ENCODE measurements at regions not wholly inside any gene's neighbourhood (a gene's known extent, or its start where the extent isn't known, plus 50 kb on each side); places are given as distances from the start of the nearest gene placed in this dataset.

DNA sequence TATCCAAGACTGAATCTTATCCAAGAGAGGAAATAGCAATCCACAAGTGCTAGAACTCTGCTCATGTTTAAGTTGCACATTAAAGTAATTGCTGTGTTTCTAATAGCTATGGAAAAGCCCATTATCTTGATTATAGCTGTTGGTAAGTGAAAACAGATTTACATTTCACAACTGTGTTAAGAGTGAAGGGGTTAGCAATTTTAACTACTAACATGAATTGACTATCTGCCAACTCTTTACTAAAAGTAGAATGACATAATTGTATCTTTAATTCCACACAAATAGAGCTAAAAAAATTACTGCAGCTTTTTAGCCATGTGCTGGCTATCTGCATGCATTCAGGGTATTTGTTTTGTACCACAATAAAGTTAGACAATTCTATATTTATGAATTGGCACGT, 277.9 kb upstream of the IRAK1BP1 start:
- no peaks in the 10 kb centered on the region for H3K4me1 ChIP-seq (ENCODE audit: control insufficient read depth, insufficient read depth, low read length)
- H3K4me3 ChIP-seq (ENCODE audit: low read length): no peak overlapping the region
- no peaks in the 10 kb centered on the region for H3K9me3 ChIP-seq (ENCODE audit: control insufficient read depth, low read length)
- DNase-seq (no peak), ATAC-seq (no peak)
- H3K27me3 ChIP-seq (ENCODE audit: control insufficient read depth, insufficient read depth): no peaks in the 10 kb centered on the region
- 32% methylated on average over 1 of the region's 1 CpG for WGBS
- no peak overlapping the region for H3K27ac ChIP-seq (ENCODE audit: low read length)
- intact Hi-C loops (cut with DNase I): no loop called here

DNA sequence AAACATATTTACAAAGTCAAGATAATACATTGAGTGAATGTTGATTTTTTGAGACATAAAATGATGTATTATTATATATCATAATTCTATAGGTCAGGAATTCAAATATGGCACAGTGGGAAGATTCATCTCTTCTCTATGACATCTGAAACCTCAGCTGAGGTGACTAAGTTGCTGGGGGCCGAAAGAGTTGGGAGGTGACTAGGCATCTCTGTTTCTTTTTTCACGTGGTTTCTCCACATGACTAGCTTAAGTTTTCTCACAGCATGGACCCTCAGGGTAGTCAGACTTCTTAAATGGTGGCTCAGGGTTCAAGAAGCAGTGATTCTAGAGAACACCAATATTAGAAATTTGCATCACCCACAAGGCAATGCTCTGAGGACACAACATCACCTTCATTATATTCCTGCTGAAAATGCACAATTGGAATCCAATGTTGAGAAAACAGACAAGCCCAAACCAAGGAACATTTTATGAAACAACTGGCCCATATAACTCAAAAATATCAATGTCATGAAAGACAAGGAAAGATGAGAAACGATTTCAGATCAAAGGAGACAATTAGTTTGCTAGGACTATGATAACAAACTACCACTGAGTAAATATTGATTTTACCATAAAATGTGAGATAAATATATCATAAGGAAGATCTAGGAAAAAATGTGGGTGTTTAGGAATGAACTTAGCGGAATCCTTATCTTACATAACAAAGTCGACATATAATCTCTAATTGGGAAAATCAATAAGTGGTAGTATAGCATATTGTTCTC, 273.3 kb upstream of the IRAK1BP1 start:
- WGBS: 83% methylated on average over 5 of the region's 5 CpGs
- Histone ChIP-seq H3K4me1 (ENCODE audit: control insufficient read depth, insufficient read depth, low read length) (no peaks in the 10 kb centered on the region), H3K9me3 (ENCODE audit: control insufficient read depth, low read length) (no peaks in the 10 kb centered on the region), H3K27ac (ENCODE audit: low read length) (no peak overlapping the region), H3K4me3 (ENCODE audit: low read length) (no peak overlapping the region), H3K27me3 (ENCODE audit: control insufficient read depth, insufficient read depth) (no peaks in the 10 kb centered on the region)
- no peak for DNase-seq
- no peak for ATAC-seq
- intact Hi-C loops (cut with DNase I): no loop called here

DNA sequence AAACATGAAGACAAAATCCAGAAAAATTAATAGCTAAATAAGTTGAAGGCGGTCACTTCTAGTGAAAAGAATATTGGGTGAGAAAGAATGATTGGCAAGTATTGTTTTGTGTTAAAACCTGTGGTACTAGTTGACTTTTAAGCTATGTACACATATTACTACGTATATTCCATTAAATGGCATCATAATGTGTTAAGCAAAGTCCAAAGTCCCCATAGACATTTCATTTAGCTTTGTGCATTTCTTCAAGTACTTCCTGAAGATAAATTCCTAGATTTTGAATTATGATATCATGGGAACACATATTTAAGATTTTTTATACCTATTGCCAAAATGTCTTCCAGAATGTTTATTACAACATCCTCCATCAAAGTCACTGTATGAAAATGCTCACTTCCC, 272.7 kb upstream of the IRAK1BP1 start:
- Histone ChIP-seq H3K4me3 (ENCODE audit: low read length) (no peak overlapping the region), H3K9me3 (ENCODE audit: control insufficient read depth, low read length) (no peaks in the 10 kb centered on the region), H3K27ac (ENCODE audit: low read length) (no peak overlapping the region), H3K4me1 (ENCODE audit: control insufficient read depth, insufficient read depth, low read length) (no peaks in the 10 kb centered on the region), H3K27me3 (ENCODE audit: control insufficient read depth, insufficient read depth) (no peaks in the 10 kb centered on the region)
- intact Hi-C loops (cut with DNase I): no loop called here
- 83% methylated on average over 2 of the region's 2 CpGs for WGBS
- DNase-seq (no peak), ATAC-seq (no peak)

DNA sequence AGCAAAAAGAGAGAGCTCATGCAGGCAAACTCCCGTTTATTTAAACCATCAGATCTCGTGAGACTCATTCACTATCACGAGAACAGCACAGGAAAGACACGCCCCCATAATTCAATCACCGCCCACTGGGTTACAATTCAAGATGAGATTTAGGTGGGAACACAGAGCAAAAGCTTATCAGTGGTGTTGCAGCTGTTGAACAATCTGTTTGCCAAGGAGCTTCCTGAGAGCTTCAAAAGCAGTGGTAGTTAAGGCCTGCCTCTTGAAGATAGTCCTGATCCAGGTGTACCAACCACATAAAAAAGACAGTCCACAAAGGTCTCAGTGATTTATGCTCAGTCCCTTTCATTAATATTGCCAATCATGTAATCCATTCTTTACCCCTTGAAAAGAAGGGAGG, 269.4 kb upstream of the IRAK1BP1 start:
- ATAC-seq (no peak), DNase-seq (no peak)
- Histone ChIP-seq H3K27me3 (ENCODE audit: control insufficient read depth, insufficient read depth) (no peaks in the 10 kb centered on the region), H3K4me1 (ENCODE audit: control insufficient read depth, insufficient read depth, low read length) (no peaks in the 10 kb centered on the region), H3K9me3 (ENCODE audit: control insufficient read depth, low read length) (no peaks in the 10 kb centered on the region), H3K4me3 (ENCODE audit: low read length) (no peak overlapping the region), H3K27ac (ENCODE audit: low read length) (no peak overlapping the region)
- WGBS: 71% methylated on average over 5 of the region's 5 CpGs
- intact Hi-C loops (cut with DNase I): no loop called here

DNA sequence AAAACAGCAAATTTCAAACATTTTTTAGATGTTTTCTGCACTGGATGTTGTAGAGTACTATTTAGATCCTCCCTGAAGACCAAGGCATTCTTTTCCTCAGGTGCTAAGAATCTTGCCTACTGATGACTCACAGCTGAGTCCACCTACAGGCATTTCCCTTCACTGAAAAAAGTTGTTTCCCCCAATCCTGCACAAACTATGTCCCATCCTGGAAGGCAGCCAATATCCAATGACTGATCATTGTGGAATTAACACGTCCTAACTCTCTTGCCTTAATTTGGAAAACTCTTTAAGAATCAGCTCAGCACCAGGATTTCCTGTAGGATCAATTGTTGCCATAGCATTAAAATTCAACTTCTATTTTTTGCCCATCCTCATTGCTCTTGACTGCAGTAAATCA, 268.4 kb upstream of the IRAK1BP1 start:
- 29% methylated on average over 1 of the region's 1 CpG for WGBS
- no peak overlapping the region for H3K27ac ChIP-seq (ENCODE audit: low read length)

DNA sequence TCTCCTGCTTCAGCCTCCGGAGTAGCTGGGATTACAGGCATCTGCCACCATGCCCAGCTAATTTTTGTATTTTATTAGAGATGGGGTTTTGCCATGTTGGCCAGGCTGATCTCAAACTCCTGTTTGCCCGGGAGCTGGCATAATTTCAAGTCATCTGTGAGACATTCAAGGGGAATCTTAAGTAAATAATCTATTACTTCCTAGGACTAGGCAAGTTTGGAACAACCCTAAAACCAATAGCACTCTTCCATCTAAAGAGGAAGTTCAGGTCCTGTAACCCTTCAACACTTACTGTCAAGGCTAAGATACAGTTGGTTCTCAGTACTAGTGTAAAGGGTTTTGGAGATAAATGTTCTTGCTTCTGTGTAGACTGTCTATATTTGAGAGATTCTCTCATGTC, 267.8 kb upstream of the IRAK1BP1 start:
- WGBS: 80% methylated on average over 2 of the region's 2 CpGs
- Histone ChIP-seq H3K4me1 (ENCODE audit: control insufficient read depth, insufficient read depth, low read length) (no peaks in the 10 kb centered on the region), H3K27ac (ENCODE audit: low read length) (no peak overlapping the region), H3K4me3 (ENCODE audit: low read length) (no peak overlapping the region), H3K27me3 (ENCODE audit: control insufficient read depth, insufficient read depth) (no peaks in the 10 kb centered on the region), H3K9me3 (ENCODE audit: control insufficient read depth, low read length) (no peaks in the 10 kb centered on the region)
- DNase-seq (no peak), ATAC-seq (no peak)
- intact Hi-C loops (cut with DNase I): no loop called here

More for the DNA sequence above, 268.4 kb upstream of the IRAK1BP1 start:
- peak in 1 of 2 donors; percentile 45 for ATAC-seq
- Histone ChIP-seq H3K4me1 (ENCODE audit: control insufficient read depth, insufficient read depth, low read length) (no peaks in the 10 kb centered on the region), H3K9me3 (ENCODE audit: control insufficient read depth, low read length) (no peaks in the 10 kb centered on the region), H3K27me3 (ENCODE audit: control insufficient read depth, insufficient read depth) (no peaks in the 10 kb centered on the region), H3K4me3 (ENCODE audit: low read length) (no peak overlapping the region)
- no peak for DNase-seq
- intact Hi-C loops (cut with DNase I): no loop called here

DNA sequence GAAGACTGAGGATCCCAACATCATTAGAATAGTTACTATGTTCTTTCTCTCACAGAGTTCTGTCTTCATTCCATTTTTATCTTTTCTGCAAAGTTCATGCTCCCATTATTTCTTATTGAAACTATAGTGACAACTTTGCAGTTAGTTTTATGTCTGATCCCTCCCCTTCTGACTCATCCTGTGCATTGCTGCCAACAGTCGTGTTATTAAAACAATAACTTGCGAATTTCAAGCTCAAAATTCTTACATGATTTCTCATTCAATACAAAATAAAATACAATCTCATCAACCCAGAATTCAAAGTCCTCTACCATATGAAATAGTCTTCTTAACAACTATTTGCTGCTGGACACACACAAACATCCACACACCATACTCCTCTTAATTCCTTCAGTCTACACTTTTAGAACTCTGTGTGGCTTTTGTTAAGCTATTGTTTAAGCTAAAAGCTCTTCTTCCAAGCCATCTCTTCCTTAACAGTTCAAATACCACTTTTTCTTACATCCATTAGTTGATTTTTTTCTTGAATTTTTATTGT, 261.4 kb upstream of the IRAK1BP1 start:
- Histone ChIP-seq H3K4me1 (ENCODE audit: control insufficient read depth, insufficient read depth, low read length) (no peaks in the 10 kb centered on the region), H3K27ac (ENCODE audit: low read length) (no peak overlapping the region), H3K9me3 (ENCODE audit: control insufficient read depth, low read length) (no peaks in the 10 kb centered on the region), H3K27me3 (ENCODE audit: control insufficient read depth, insufficient read depth) (no peaks in the 10 kb centered on the region), H3K4me3 (ENCODE audit: low read length) (no peak overlapping the region)
- intact Hi-C loops (cut with DNase I): no loop called here
- WGBS: 21% methylated on average over 2 of the region's 2 CpGs
- DNase-seq (peak in 1 of 3 donors; percentile 12), ATAC-seq (no peak)

DNA sequence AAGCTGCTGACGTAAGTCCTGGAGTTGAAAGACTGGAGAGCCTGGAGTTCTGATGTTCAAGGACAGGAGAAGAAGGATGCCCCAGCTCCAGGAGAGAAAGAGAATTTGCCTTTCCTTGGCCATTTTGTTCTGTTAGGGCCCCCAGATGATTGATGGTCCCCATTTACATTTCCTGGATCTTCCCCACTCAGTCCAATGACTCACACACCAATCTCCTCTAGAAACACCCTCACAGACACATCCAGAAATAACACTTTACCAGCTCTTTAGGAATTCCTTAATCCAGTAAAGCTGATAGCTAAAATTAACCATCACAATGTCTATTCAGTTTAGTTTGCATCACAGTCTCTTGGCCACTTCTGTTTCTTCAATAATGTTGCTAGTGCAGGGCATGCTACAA, 260.2 kb upstream of the IRAK1BP1 start:
- ATAC-seq (no peak), DNase-seq (no peak)
- WGBS: 91% methylated on average over 1 of the region's 1 CpG
- H3K4me1 ChIP-seq (ENCODE audit: control insufficient read depth, insufficient read depth, low read length): no peaks in the 10 kb centered on the region
- H3K9me3 ChIP-seq (ENCODE audit: control insufficient read depth, low read length): no peaks in the 10 kb centered on the region
- intact Hi-C loops (cut with DNase I): no loop called here
- H3K4me3 ChIP-seq (ENCODE audit: low read length): no peak overlapping the region
- no peak overlapping the region for H3K27ac ChIP-seq (ENCODE audit: low read length)
- H3K27me3 ChIP-seq (ENCODE audit: control insufficient read depth, insufficient read depth): no peaks in the 10 kb centered on the region

DNA sequence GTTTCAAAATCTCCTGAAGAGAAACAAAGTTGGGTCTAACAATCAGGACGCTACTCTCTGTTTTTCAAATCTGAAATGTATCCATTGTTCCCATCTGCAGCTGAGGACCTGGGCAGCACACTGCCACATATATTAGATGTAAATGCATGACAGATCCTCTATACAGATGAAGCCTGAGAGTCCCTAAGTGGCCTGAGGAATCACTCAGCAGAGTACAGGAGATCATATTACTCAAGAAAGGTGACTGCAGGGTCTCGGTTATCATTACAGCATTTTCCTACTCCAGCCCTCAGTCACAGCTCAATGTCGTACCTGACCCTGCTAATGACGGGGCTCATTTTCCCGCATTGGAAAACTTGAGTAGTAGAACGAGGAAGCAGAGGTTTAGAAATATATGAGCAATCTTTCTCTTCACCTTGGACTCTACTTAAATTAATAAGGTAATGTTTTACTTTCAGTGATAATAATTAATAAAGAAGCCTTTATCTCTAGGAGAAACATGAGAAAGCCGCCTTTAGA, 256.2 kb upstream of the IRAK1BP1 start:
- DNase-seq (no peak), ATAC-seq (no peak)
- intact Hi-C loops (cut with DNase I): no loop called here
- Histone ChIP-seq H3K4me3 (ENCODE audit: low read length) (no peak overlapping the region), H3K4me1 (ENCODE audit: control insufficient read depth, insufficient read depth, low read length) (no peaks in the 10 kb centered on the region), H3K27me3 (ENCODE audit: control insufficient read depth, insufficient read depth) (no peaks in the 10 kb centered on the region), H3K9me3 (ENCODE audit: control insufficient read depth, low read length) (no peaks in the 10 kb centered on the region), H3K27ac (ENCODE audit: low read length) (no peak overlapping the region)
- 80% methylated on average over 7 of the region's 7 CpGs for WGBS

DNA sequence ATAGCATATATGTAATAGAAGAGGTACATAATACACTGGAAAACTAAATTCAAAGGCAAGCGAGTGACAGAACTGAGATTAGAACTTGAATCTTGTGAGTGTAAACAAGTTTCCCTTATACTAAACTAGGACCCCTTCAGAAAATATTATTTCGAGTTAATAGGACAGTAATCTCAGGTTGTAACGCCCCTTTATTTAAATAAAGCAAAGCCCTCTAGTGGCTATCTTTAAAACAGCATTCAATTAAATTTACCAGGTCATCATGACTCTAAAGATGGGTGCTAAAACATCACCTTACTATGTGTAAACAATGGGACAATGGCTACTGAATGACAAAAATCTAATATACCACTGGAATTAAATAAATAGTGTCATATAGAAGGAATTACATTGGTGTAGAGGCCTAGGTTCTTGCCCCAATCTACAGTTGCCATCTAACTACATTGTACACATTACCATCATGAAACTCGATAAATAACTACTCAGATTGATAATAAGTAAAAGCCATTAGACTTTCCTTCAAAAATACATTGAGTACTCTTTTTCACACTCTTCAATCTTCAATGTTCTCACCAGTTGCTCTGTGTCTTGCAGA, 255.4 kb upstream of the IRAK1BP1 start:
- Histone ChIP-seq H3K27me3 (ENCODE audit: control insufficient read depth, insufficient read depth) (no peaks in the 10 kb centered on the region), H3K9me3 (ENCODE audit: control insufficient read depth, low read length) (no peaks in the 10 kb centered on the region), H3K4me1 (ENCODE audit: control insufficient read depth, insufficient read depth, low read length) (no peaks in the 10 kb centered on the region), H3K27ac (ENCODE audit: low read length) (no peak overlapping the region), H3K4me3 (ENCODE audit: low read length) (no peak overlapping the region)
- intact Hi-C loops (cut with DNase I): no loop called here
- 56% methylated on average over 4 of the region's 4 CpGs for WGBS
- DNase-seq (no peak), ATAC-seq (no peak)

DNA sequence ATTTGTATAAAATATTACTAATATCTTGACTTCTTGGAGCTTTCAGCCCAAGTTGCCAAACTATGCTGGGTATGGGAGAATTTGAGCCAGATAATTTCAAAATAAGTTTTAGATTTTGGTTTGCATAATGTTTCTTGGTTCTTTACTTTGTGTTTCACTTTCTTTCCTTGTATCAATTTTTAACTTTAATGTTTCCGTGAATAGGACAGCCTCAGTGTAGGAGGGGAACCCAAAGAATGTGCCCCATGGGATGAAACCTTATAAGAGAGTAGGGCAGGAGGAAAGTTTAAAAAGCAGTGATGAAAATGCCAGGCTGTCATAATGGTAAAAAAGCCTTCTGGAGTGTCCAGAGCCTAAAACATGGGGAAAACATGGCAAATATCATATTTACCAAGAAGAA, 252.4 kb upstream of the IRAK1BP1 start:
- no peak overlapping the region for H3K4me3 ChIP-seq (ENCODE audit: low read length)
- H3K4me1 ChIP-seq (ENCODE audit: control insufficient read depth, insufficient read depth, low read length): no peaks in the 10 kb centered on the region
- intact Hi-C loops (cut with DNase I): no loop called here
- H3K9me3 ChIP-seq (ENCODE audit: control insufficient read depth, low read length): no peaks in the 10 kb centered on the region
- ATAC-seq (no peak), DNase-seq (no peak)
- WGBS: 35% methylated on average over 1 of the region's 1 CpG
- H3K27ac ChIP-seq (ENCODE audit: low read length): no peak overlapping the region
- H3K27me3 ChIP-seq (ENCODE audit: control insufficient read depth, insufficient read depth): no peaks in the 10 kb centered on the region
